H1 (cell line): ENCODE measurements at regions not wholly inside any gene's neighbourhood (a gene's known extent, or its start where the extent isn't known, plus 50 kb on each side); places are given as distances from the start of the nearest gene placed in this dataset.

ENCODE experiments used
- CTCF ChIA-PET: fragments of 300-600 bp; sonication (Branson Sonifier 250); formaldehyde crosslinking; loops from one replicate; lab custom pipeline; 2021; ENCODE audit not compliant: partially characterized antibody; lab: Charles Lee
- POLR2A ChIA-PET: fragments of 300-600 bp; sonication (Branson Sonifier 250); formaldehyde crosslinking; loops from one replicate; lab custom pipeline; 2021; ENCODE audit warnings: inconsistent platforms; ENCODE audit not compliant: partially characterized antibody; lab: Charles Lee
- DNase-seq, 2 experiments: peaks; one replicate each; pipeline versions ENCODE4 v3.0.0 to v3.0.0-alpha.2; 2010 to 2022; ENCODE audit warnings: low spot score in 2 of 2, low read depth in 1 of 2, mixed read lengths in 1 of 2
- FAIRE-seq: peaks from 2 replicates; lab custom pipeline; 2011; peaks lifted over from hg19 to GRCh38; lab: Jason Lieb, UNC
- H2AFZ ChIP-seq: 2 replicates; pipeline ENCODE4 v1.8.1; 2012; ENCODE audit warnings: low read length, inconsistent platforms
- H2AK5ac ChIP-seq: 2 replicates; pipeline ENCODE4 v1.6.1; 2013; ENCODE audit warnings: low read depth, low read length
- H2BK120ac ChIP-seq: replicated peaks from 2 replicates; pipeline ENCODE3; 2013; ENCODE audit warnings: low read depth, low read length, inconsistent platforms
- H2BK12ac ChIP-seq: 2 replicates; pipeline ENCODE4 v1.6.1; 2013; ENCODE audit warnings: low read depth, low read length
- H2BK15ac ChIP-seq: 2 replicates; pipeline ENCODE4 v1.6.1; 2013; ENCODE audit warnings: low read length
- H2BK20ac ChIP-seq: 2 replicates; pipeline ENCODE4 v1.6.1; 2013; ENCODE audit warnings: low read length
- H2BK5ac ChIP-seq: 2 replicates; pipeline ENCODE4 v1.6.1; 2013; ENCODE audit warnings: low read depth, low read length
- H3K14ac ChIP-seq: 2 replicates; pipeline ENCODE4 v1.6.1; 2013; ENCODE audit warnings: inconsistent platforms; ENCODE audit not compliant: insufficient read length
- H3K18ac ChIP-seq: 2 replicates; pipeline ENCODE4 v1.6.1; 2013; ENCODE audit warnings: low read length; ENCODE audit errors: extremely low read depth
- H3K23ac ChIP-seq: 2 replicates; pipeline ENCODE4 v1.6.1; 2013; ENCODE audit warnings: inconsistent platforms; ENCODE audit not compliant: insufficient read length
- H3K23me2 ChIP-seq: 2 replicates; pipeline ENCODE4 v1.6.1; 2013; ENCODE audit warnings: low read depth, low read length
- H3K27ac ChIP-seq: 2 replicates; pipeline ENCODE4 v1.6.1; 2011; ENCODE audit warnings: low read depth, low read length, inconsistent platforms
- H3K27me3 ChIP-seq, 4 experiments: replicated peaks in 1 of 4; 1 replicate in 1 of 4; 2 replicates in 3 of 4; pipeline versions ENCODE4 v1.6.1 to v1.8.1; 2011 to 2013; ENCODE audit warnings: low read length in 3 of 4, mild to moderate bottlenecking in 3 of 4, inconsistent platforms in 2 of 4, mixed read lengths in 2 of 4, moderate library complexity in 1 of 4; ENCODE audit not compliant: control insufficient read depth in 3 of 4, insufficient read depth in 3 of 4; ENCODE audit errors: extremely low read depth in 1 of 4
- H3K36me3 ChIP-seq, 4 experiments: 2 replicates each; pipeline versions ENCODE4 v1.6.1 to v1.8.1; 2011 to 2013; ENCODE audit warnings: mild to moderate bottlenecking in 4 of 4, low read length in 3 of 4, moderate library complexity in 2 of 4, control low read depth in 1 of 4, inconsistent platforms in 1 of 4; ENCODE audit not compliant: insufficient read depth in 4 of 4, control insufficient read depth in 2 of 4
- H3K4ac ChIP-seq: replicated peaks from 2 replicates; pipeline ENCODE3; 2013; ENCODE audit warnings: low read length, low read depth, mixed read lengths, inconsistent platforms; ENCODE audit not compliant: insufficient read length
- H3K4me1 ChIP-seq, 4 experiments: replicated peaks in 1 of 4; 1 replicate in 1 of 4; 2 replicates in 3 of 4; pipeline versions ENCODE4 v1.6.1 to v1.8.1; 2011 to 2013; ENCODE audit warnings: low read length in 3 of 4, inconsistent platforms in 2 of 4, mixed read lengths in 1 of 4; ENCODE audit not compliant: insufficient read depth in 4 of 4, control insufficient read depth in 3 of 4
- H3K4me2 ChIP-seq, 2 experiments: 2 replicates each; pipeline versions ENCODE4 v1.6.1 to v1.8.1; 2011 to 2013; ENCODE audit warnings: low read depth in 2 of 2, low read length in 2 of 2, control low read depth in 1 of 2, inconsistent platforms in 1 of 2, mild to moderate bottlenecking in 1 of 2; ENCODE audit not compliant: insufficient read depth in 1 of 2
- H3K4me3 ChIP-seq, 4 experiments: fragments of 200-600, 300-600 bp in 1 of 4; sonication (generic), shearing (Covaris generic), sonication (Bioruptor Twin) in 1 of 4; 2 replicates each; pipeline versions ENCODE4 v1.5.1 to v1.8.1; 2011 to 2016; ENCODE audit warnings: low read length in 4 of 4, low read depth in 3 of 4, control low read depth in 2 of 4, inconsistent platforms in 2 of 4, mild to moderate bottlenecking in 2 of 4, mixed read lengths in 1 of 4, moderate library complexity in 1 of 4; ENCODE audit not compliant: insufficient read depth in 2 of 4; ENCODE audit errors: extremely low read depth in 1 of 4
- H3K56ac ChIP-seq: replicated peaks from 2 replicates; pipeline ENCODE3; 2013; ENCODE audit warnings: low read depth, mild to moderate bottlenecking, mixed read lengths, low read length, inconsistent platforms; ENCODE audit not compliant: insufficient read length
- H3K79me1 ChIP-seq: 2 replicates; pipeline ENCODE4 v1.6.1; 2013; ENCODE audit warnings: low read depth, low read length, control low read depth
- H3K79me2 ChIP-seq, 2 experiments: 2 replicates each; pipeline versions ENCODE4 v1.6.1 to v1.8.1; 2012 to 2013; ENCODE audit warnings: low read length in 2 of 2, mild to moderate bottlenecking in 2 of 2, inconsistent platforms in 1 of 2; ENCODE audit not compliant: insufficient read depth in 2 of 2, control insufficient read depth in 1 of 2
- H3K9ac ChIP-seq, 4 experiments: replicated peaks in 1 of 4; 1 replicate in 1 of 4; 2 replicates in 3 of 4; pipeline versions ENCODE4 v1.6.1 to v1.8.1; 2011 to 2013; ENCODE audit warnings: low read depth in 3 of 4, low read length in 3 of 4, control low read depth in 2 of 4, mild to moderate bottlenecking in 2 of 4, moderate library complexity in 2 of 4, inconsistent platforms in 1 of 4; ENCODE audit errors: extremely low read depth in 1 of 4
- H3K9me3 ChIP-seq, 2 experiments: 2 replicates each; pipeline versions ENCODE4 v1.6.1 to v1.8.1; 2012 to 2013; ENCODE audit warnings: mild to moderate bottlenecking in 2 of 2, moderate library complexity in 2 of 2, control low read depth in 1 of 2, inconsistent platforms in 1 of 2, low read depth in 1 of 2, low read length in 1 of 2, mixed read lengths in 1 of 2; ENCODE audit not compliant: insufficient read depth in 2 of 2
- H4K20me1 ChIP-seq, 2 experiments: replicated peaks in 1 of 2; 2 replicates each; pipeline versions ENCODE3 to v1.8.1; 2011 to 2013; ENCODE audit warnings: inconsistent platforms in 2 of 2, low read length in 2 of 2, mild to moderate bottlenecking in 1 of 2; ENCODE audit not compliant: insufficient read depth in 2 of 2, control insufficient read depth in 1 of 2
- H4K5ac ChIP-seq: 2 replicates; pipeline ENCODE4 v1.6.1; 2013; ENCODE audit warnings: low read length, low read depth, mixed read lengths, inconsistent platforms; ENCODE audit not compliant: insufficient read length
- H4K8ac ChIP-seq: 2 replicates; pipeline ENCODE4 v1.8.0; 2013; ENCODE audit warnings: mild to moderate bottlenecking, moderate library complexity, low read length, inconsistent platforms; ENCODE audit not compliant: insufficient read depth; ENCODE audit errors: extremely low read depth
- H4K91ac ChIP-seq: replicated peaks from 2 replicates; pipeline ENCODE3; 2013; ENCODE audit warnings: low read length, mixed read lengths, inconsistent platforms; ENCODE audit not compliant: insufficient read length
- CTBP2 ChIP-seq: IDR thresholded peaks from 2 replicates; pipeline ENCODE4 v1.7.0; 2011; ENCODE audit warnings: borderline replicate concordance, mild to moderate bottlenecking, moderate library complexity, mixed read lengths, low read length; ENCODE audit not compliant: insufficient read depth, insufficient read length
- GTF2F1 ChIP-seq: IDR thresholded peaks from 2 replicates; pipeline ENCODE4 v1.6.1; 2012; ENCODE audit warnings: low read depth, low read length, improper control_type of control experiment, borderline replicate concordance
- HDAC6 ChIP-seq: IDR thresholded peaks from one replicate; pipeline ENCODE4 v1.7.1; 2012; ENCODE audit warnings: low read depth, mild to moderate bottlenecking, inconsistent platforms, low read length, moderate library complexity
- KDM1A ChIP-seq: fragments of 200-600, 300-600 bp; sonication (generic); IDR thresholded peaks from 2 replicates; pipeline ENCODE4 v1.7.1; 2016; ENCODE audit warnings: mild to moderate bottlenecking, low read length, borderline replicate concordance
- SIRT6 ChIP-seq: IDR thresholded peaks from one replicate; pipeline ENCODE4 v1.7.1; 2012; ENCODE audit warnings: low read length, inconsistent platforms
- SP4 ChIP-seq: IDR thresholded peaks from 2 replicates; pipeline ENCODE4 v1.6.1; 2012; ENCODE audit warnings: low read length, inconsistent platforms
- SRF ChIP-seq: IDR thresholded peaks from 2 replicates; pipeline ENCODE4 v1.6.1; 2011; ENCODE audit warnings: mild to moderate bottlenecking, low read depth, low read length, moderate library complexity
- TAF1 ChIP-seq: IDR thresholded peaks from 2 replicates; pipeline ENCODE4 v1.6.1; 2011; ENCODE audit warnings: mild to moderate bottlenecking, low read depth, low read length
- TCF12 ChIP-seq: IDR thresholded peaks from 2 replicates; pipeline ENCODE4 v1.6.1; 2011; ENCODE audit warnings: low read depth, mild to moderate bottlenecking, low read length
- YY1 ChIP-seq: IDR thresholded peaks from 2 replicates; pipeline ENCODE4 v1.6.1; 2011; ENCODE audit warnings: low read depth, mild to moderate bottlenecking, low read length
- WGBS, 2 experiments: shearing (Covaris generic) in 1 of 2; methylation state at CpG; one replicate each; pipeline versions ENCODE4 v1.1.6 to v1.1.7; 2013 to 2015; ENCODE audit warnings: low lambda C conversion rate in 2 of 2, mixed read lengths in 2 of 2, inconsistent platforms in 1 of 2, low coverage in 1 of 2, missing lambda C conversion rate in 1 of 2; ENCODE audit not compliant: insufficient replicate concordance in 2 of 2, insufficient coverage in 1 of 2, insufficient read length in 1 of 2; ENCODE audit errors: extremely low coverage in 1 of 2, missing lambda C conversion rate in 1 of 2; 5-methylcytosine and 5-hydroxymethylcytosine counted together
- TF ChIP-seq, protein P1 (sequence below): IDR thresholded peaks from 2 replicates; pipeline ENCODE4 v1.6.1; 2011; ENCODE audit warnings: low read depth, mild to moderate bottlenecking, low read length; ENCODE audit not compliant: insufficient read depth

- Histone ChIP-seq H3K23ac (no peak overlapping the region), H3K36me3 (no peaks in the 10 kb centered on the region), H4K20me1 (no peaks in the 10 kb centered on the region), H2AFZ (peak overlapping the region; percentile 89), H4K5ac (no peak overlapping the region), H4K8ac (no peak overlapping the region), H2BK12ac (no peak overlapping the region), H3K56ac (no peak overlapping the region), H3K14ac (no peak overlapping the region), H2BK5ac (no peak overlapping the region), H3K9ac (no peak overlapping the region), H2AK5ac (no peak overlapping the region), H3K4me2 (no peak overlapping the region), H3K23me2 (no peaks in the 10 kb centered on the region), H3K4ac (no peak overlapping the region), H3K9me3 (peaks cover 2 to 5% of the 10 kb centered on the region in 2 experiments; a peak in 1 of 4 replicates), H3K79me1 (no peaks in the 10 kb centered on the region), H2BK15ac (no peak overlapping the region), H2BK120ac (no peak overlapping the region), H3K18ac (no peak overlapping the region), H3K79me2 (no peaks in the 10 kb centered on the region), H3K4me3 (no peak overlapping the region), H3K4me1 (peaks cover 0 to 3% (median 0%) of the 10 kb centered on the region in 4 experiments; a peak in 1 of 7 replicates), H2BK20ac (no peak overlapping the region), H4K91ac (no peak overlapping the region), H3K27ac (no peak overlapping the region), H3K27me3 (no peaks in the 10 kb centered on the region)
- FAIRE-seq, result peak; percentile 32
- DNase-seq, result no peak
- TF ChIP-seq TAF1, result no peak
- TF ChIP-seq, protein P1, sequence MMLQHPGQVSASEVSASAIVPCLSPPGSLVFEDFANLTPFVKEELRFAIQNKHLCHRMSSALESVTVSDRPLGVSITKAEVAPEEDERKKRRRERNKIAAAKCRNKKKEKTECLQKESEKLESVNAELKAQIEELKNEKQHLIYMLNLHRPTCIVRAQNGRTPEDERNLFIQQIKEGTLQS, result no peak
- TF ChIP-seq TCF12, result no peak
- no peak for TF ChIP-seq SP4
- no peak for TF ChIP-seq GTF2F1
- no peak for TF ChIP-seq SRF
- no peak for TF ChIP-seq SIRT6
- no peak for TF ChIP-seq YY1
- TF ChIP-seq KDM1A, result no peak
- no peak for TF ChIP-seq CTBP2
- TF ChIP-seq HDAC6, result no peak
- WGBS, 2 experiments, result 86% methylated on average over 5 of the region's 5 CpGs; no CpG with 5 or more reads in 1 of the 2 experiments
- ChIA-PET CTCF (no interaction called here), POLR2A (no interaction called here)
Measured at GRCh38 chr6:121959501-121959900, 440.0 kb upstream of the HSF2 start.
